Left ventricle myocardium inferior (tissue), 1 donor: ENCODE measurements at regions not wholly inside any gene's neighbourhood (a gene's known extent, or its start where the extent isn't known, plus 50 kb on each side); places are given as distances from the start of the nearest gene placed in this dataset.

Experiments used
- DNase-seq: peaks from one replicate; pipeline ENCODE4 v3.0.0-alpha.2; 2020
- H3K27ac ChIP-seq: fragments of 200-600 bp; replicated peaks from 2 replicates; pipeline ENCODE4 v1.8.0; 2021
- H3K27me3 ChIP-seq: fragments of 200-600 bp; 2 replicates; pipeline ENCODE4 v1.8.0; 2021; ENCODE audit warnings: low read depth
- H3K36me3 ChIP-seq: fragments of 200-600 bp; 2 replicates; pipeline ENCODE4 v1.8.0; 2021
- H3K4me1 ChIP-seq: fragments of 200-600 bp; 2 replicates; pipeline ENCODE4 v1.8.0; 2021
- H3K4me3 ChIP-seq: fragments of 200-600 bp; 2 replicates; pipeline ENCODE4 v1.8.0; 2021; ENCODE audit warnings: mild to moderate bottlenecking, moderate library complexity
- H3K9me3 ChIP-seq: fragments of 200-600 bp; replicated peaks from 2 replicates; pipeline ENCODE4 v1.8.0; 2021
- intact Hi-C: fragments of 100-400 bp; cut with micrococcal nuclease; formaldehyde crosslinking; loops from one replicate; pipeline ENCODE4 v1.11.0; 2022
- TF ChIP-seq, protein P1 (sequence below): fragments of 200-600 bp; IDR thresholded peaks from 2 replicates; pipeline ENCODE4 v1.8.0; 2021; ENCODE audit warnings: antibody characterized with exemption, mild to moderate bottlenecking, borderline replicate concordance
- donor health status: DM: no; HTN: yes; CAD: no; lungs with severe emphysema.

DNA sequence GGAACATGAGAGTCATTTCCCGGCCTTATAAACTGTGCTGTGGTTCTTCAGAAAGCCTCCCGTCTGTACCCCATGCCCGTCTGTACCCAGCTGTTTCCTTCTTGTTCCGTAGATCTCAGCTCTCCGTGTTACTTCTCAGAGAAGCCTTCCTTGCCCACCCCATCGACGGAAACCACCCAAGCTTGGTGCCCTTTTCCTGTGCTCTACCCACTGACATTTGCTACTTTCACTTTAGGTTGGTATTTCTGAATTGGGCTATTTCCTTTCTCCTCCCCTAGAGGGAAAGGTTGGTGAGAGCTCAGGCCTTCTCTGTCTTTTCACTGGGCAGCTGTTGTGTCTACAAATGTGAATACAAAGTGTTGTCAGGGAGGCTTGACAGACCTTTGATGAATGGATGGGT is 764.5 kb upstream of the ADAMTS16 start:
- H3K4me3 ChIP-seq = no peak overlapping the region
- no peaks in the 10 kb centered on the region for H3K4me1 ChIP-seq
- DNase-seq = no peak
- no peak overlapping the region for H3K27ac ChIP-seq
- TF ChIP-seq, protein P1, sequence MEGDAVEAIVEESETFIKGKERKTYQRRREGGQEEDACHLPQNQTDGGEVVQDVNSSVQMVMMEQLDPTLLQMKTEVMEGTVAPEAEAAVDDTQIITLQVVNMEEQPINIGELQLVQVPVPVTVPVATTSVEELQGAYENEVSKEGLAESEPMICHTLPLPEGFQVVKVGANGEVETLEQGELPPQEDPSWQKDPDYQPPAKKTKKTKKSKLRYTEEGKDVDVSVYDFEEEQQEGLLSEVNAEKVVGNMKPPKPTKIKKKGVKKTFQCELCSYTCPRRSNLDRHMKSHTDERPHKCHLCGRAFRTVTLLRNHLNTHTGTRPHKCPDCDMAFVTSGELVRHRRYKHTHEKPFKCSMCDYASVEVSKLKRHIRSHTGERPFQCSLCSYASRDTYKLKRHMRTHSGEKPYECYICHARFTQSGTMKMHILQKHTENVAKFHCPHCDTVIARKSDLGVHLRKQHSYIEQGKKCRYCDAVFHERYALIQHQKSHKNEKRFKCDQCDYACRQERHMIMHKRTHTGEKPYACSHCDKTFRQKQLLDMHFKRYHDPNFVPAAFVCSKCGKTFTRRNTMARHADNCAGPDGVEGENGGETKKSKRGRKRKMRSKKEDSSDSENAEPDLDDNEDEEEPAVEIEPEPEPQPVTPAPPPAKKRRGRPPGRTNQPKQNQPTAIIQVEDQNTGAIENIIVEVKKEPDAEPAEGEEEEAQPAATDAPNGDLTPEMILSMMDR = no peak
- peaks cover 12% of the 10 kb centered on the region for H3K27me3 ChIP-seq
- no peaks in the 10 kb centered on the region for H3K9me3 ChIP-seq
- intact Hi-C loops = no loop called here
- H3K36me3 ChIP-seq = no peaks in the 10 kb centered on the region

DNA sequence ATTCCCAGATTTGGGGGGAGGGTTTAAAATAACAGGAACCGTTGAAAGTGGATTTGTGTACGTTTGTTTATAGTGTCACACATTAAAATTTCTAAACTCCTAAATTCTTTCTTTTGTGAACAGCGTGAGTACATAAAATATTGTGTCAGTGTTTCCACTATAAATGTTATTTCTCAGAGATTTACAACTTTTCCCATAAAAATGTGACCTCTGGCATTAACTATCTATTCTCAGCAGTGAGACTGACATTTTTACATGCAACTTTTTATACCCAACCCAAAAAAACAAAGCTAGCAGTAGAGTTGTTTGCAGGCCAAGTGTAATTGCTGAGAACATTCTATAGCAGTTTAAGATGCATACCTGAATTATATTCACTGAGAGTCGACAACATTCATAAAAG is 757.0 kb upstream of the ADAMTS16 start:
- peaks cover 11% of the 10 kb centered on the region for H3K27me3 ChIP-seq
- no peak overlapping the region for H3K27ac ChIP-seq
- intact Hi-C loops = no loop called here
- DNase-seq = no peak
- H3K4me3 ChIP-seq = no peak overlapping the region
- TF ChIP-seq, protein P1 = no peak
- H3K36me3 ChIP-seq = no peaks in the 10 kb centered on the region
- H3K4me1 ChIP-seq = no peaks in the 10 kb centered on the region
- H3K9me3 ChIP-seq = peaks cover 3% of the 10 kb centered on the region

- DNase-seq = no peak
- TF ChIP-seq, protein P1 = no peak
- H3K27me3 ChIP-seq = peaks cover 11% of the 10 kb centered on the region
- H3K36me3 ChIP-seq = no peaks in the 10 kb centered on the region
- intact Hi-C loops = no loop called here
- H3K4me1 ChIP-seq = no peaks in the 10 kb centered on the region
- H3K9me3 ChIP-seq = peaks cover 3% of the 10 kb centered on the region
- no peak overlapping the region for H3K4me3 ChIP-seq
- H3K27ac ChIP-seq = no peak overlapping the region
Observed at GRCh38 chr5:4383518-4384198, 756.5 kb upstream of the ADAMTS16 start.

DNA sequence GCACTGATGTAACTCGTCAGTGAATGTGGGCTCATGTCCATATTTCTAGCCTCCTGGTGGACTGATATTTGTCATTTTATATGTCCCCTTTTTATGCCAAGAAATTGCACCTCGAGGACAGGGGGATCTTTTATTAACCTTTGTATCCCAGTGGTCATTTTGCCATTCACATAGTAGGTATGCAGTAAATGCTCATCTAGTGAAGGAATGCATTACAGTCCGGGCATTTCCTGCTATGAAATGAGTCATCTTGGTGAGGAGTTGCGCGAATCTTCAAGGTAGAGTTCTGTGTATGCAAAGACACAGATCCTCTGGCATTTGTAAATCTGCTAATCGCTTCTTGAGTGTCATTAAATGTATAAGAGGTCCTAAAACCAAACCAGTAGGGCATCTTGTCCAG is 755.5 kb upstream of the ADAMTS16 start:
- no peak for DNase-seq
- Histone ChIP-seq H3K27ac (no peak overlapping the region), H3K9me3 (peaks cover 13% of the 10 kb centered on the region), H3K4me1 (no peaks in the 10 kb centered on the region), H3K27me3 (peaks cover 5% of the 10 kb centered on the region), H3K4me3 (no peak overlapping the region), H3K36me3 (no peaks in the 10 kb centered on the region)
- TF ChIP-seq, protein P1 = no peak
- intact Hi-C loops = no loop called here

DNA sequence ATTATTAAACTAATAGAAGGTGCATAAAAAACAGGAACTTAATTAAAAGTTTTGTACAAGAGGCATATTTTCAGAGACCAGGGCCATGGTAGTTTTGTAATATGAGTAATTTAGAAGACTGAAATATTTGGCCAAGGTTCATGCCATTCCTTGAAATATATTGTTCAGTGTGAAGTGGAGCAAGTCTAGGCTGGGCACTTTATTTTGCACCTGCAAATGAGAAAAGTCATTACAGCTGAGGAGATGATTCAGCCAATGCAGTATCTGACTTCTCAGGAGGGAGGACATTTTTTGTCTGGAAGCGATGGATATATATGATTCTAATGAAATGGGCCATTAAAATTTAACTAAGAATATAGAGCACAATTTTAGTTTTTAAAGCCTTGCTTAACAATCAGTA is 754.0 kb upstream of the ADAMTS16 start:
- Histone ChIP-seq H3K27me3 (peaks cover 5% of the 10 kb centered on the region), H3K36me3 (no peaks in the 10 kb centered on the region), H3K4me3 (no peak overlapping the region), H3K4me1 (no peaks in the 10 kb centered on the region), H3K27ac (no peak overlapping the region), H3K9me3 (peaks cover 28% of the 10 kb centered on the region)
- intact Hi-C loops = no loop called here
- DNase-seq = no peak
- TF ChIP-seq, protein P1 = no peak
